ENCODE measurements at regions not wholly inside any gene's neighbourhood (a gene's known extent, or its start where the extent isn't known, plus 50 kb on each side); places are given as distances from the start of the nearest gene placed in this dataset.

- no peak for FAIRE-seq
These were observed 98.1 kb downstream of the MICALL2 start for GRCh38 chr7:1361016-1361755.

- FAIRE-seq, result no peak
These were observed 97.5 kb downstream of the MICALL2 start for GRCh38 chr7:1361756-1362125.

- no peak for FAIRE-seq
These were observed 97.0 kb downstream of the MICALL2 start for GRCh38 chr7:1362301-1362700.

GRCh38 chr7:1364068-1364905 is 95.0 kb downstream of the MICALL2 start:
- FAIRE-seq, result no peak

DNA sequence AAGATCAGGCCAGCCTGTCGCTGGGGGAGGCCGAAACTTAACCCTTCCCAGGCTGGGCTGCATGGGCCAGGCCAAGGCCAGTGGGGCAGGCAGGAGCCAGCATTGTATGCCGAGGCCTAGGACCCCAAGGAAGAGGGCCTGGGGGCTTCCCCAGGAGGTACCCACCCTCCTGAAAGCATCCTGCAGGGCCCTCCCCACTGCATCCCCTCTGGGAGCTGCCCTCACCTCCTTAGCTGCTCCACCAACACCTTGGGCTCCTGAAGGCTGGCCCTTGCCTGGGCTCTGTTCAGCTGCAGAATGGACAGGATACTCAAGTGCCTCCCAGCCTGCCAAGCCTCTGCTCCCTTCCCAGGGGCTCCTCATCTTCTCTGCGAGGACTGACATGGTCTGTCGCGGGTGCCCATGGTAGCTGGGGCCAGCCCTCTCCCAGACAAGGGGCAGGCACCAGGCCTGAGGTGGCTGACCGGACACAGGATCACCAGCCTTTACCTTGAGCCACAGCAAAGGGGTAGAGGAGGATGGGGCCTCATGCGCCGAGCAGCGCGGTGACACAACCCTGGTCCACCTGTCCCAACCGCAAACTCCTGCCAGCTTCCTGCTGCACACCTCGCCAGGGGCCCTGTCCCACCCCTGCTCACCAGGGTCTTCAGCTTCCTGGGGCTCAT is 94.2 kb downstream of the MICALL2 start:
- no peak for FAIRE-seq

DNA sequence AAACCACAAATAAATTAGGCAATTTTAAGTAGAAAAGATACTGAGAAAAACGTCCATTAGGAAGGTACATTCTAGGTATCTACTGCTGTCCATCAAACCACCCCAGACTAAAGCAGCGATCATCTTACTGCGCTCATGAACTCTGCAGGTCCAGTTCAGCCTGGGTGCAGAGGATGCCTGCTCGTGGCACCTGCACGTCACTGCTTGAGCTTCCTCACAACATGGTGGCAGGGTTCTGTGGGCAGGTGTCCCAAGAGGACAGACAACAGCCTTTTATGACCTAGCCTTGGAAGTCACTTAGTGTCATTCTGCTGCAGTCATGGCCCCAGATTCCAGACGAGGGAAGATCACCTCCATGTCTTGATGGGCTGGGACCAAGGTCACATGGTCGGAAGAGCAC is 93.4 kb downstream of the MICALL2 start:
- no peak for FAIRE-seq

- no peak for FAIRE-seq
These were observed 92.4 kb downstream of the MICALL2 start for GRCh38 chr7:1366801-1367405.

DNA sequence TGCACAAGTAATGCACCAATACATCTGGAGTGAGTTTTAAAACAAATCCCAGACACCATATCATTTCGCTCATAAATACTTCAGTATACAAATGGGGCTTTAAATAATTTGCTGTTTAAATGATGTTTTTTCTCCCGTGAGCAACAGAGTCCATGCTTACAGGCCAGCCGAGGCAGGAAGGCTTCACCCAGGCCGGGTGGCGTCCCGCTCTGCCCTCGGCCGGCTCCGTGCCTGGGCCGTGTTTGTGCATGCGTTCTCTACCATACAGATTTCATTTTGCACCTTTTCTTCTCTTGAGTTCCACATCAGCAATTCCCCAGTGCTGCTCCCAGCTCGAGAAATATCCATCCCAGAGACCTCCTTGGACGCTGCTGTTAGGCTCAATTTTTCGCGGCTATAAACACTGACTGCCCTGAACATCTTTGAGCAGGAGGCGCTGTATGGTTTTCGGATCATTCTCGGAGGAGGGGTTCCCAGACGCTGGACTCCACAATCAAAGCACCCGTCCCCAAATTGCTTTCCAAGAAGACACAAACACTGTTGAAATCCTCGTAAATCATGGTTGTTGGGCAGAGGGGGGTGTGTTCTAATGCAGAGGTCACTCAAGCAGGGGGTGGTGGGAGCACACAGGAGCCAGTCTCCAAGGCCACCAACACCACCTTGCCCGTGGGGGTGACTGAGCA is 91.6 kb downstream of the MICALL2 start:
- FAIRE-seq, result peak; percentile 28

DNA sequence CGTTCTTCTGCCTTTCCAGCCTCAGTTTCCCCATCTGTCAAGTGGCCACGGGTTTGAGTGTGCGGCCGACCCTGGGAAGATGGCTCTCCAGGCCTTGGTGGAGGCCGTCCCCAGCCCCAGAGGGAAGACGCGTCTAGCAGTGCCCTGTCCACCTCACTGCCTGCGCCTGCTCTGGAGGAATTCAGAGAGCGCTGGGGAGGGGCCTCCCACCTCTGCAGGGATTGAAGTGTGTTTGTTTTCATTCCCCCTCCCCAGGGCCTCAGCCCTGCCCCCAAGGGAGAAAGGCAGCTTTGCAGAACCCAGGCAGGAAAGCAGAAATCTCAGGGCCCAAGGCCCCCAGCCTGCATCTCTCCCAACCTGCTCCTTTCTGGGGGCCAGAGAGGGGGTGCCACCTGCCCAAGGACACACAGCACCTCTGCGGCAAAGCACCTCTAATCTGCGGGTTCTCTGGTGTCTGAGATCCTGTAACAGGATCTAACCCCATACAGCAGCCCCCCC is 91.0 kb downstream of the MICALL2 start:
- no peak for FAIRE-seq

GRCh38 chr7:1368682-1369571 is 90.3 kb downstream of the MICALL2 start:
- no peak for FAIRE-seq

DNA sequence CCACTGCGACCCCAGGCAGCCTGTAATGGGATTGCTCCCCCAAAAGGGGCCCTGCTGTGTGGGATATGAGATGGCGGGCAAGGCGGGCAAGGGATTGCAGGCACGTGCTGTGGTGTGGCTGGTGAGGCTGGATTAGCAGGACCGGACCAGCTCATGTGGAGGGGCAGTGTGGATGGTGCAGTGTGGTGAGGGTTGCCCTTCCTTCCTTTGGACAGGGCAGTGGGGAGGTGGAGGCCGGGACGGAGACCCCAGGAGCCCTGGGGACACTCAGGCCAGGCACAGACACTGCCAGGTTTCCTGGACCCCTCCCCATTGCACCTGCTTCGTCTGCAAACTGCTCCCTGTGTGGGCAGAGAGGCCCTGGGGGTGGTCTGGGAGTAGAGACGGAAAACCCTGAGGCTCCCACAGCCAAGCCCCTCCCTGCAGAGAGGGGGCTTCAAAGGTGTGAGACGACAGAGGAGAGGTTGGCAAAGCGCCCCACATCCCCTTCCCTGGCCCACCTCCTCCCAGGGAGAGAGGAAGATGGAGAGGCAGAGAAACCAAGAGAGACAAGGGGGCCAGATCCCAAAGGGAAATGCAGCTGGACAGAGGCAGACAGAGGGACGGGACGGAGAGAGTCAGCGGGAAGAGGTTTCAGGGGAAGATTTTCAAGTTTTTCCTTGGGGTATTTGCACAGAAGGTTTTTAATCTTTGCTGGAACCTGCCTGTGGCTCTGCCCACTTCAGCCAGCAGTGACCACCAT is 89.2 kb downstream of the MICALL2 start:
- FAIRE-seq, result no peak

- FAIRE-seq, result no peak
These were observed 88.5 kb downstream of the MICALL2 start for GRCh38 chr7:1370738-1371137.

DNA sequence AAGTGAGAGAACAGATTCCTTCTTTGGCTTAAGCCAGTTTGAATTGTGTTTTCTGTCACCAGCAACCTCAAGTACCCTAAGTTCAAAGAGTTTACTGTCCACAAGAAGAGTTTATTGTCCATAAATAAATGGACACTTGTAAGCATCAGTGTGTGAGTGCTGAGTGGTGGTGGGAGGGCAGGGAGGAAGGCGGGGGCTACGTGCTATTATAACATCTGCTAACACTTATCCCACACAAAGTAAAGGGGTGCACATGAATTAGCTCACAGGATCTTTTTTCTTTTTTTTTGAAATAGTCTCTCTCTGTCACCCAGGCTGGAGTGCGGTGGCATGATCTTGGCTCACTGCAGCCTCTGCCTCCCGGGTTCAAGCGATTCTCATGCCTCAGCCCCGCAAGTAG is 87.2 kb downstream of the MICALL2 start:
- no peak for FAIRE-seq

DNA sequence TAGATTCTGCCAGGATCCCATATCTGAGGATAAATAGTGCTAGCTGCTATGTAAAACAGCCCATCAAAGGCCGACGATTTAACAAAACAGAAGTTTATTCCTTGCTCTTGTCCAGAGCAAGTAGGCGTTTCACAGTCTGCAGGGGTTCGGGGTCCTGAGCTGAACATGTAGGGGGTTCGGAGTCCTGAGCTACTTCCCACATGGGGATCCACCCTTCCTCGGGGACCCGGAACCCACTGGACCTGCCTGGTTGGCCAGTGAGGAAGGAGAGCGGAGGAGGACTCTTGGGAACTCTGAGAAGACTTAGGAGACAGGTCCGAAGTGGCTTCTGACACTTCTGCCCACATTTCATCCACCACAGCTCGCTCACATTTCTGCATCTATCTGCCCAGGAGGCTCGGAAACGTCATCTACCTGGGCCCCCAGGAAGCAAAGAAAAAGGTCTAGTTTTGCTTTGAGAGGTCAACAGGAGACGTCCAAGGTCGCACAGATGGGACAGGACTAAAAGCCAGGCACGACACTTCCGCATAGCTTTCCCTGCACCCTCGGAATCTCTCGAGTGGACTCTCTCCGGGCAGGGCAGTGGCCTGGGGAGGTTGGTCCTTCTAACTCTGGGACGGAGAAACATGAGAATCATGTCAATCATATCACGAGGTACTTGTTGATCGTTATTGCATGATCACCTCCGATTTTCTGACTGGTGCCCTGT is 86.4 kb downstream of the MICALL2 start:
- no peak for FAIRE-seq

- FAIRE-seq, result no peak
These were observed 82.0 kb downstream of the MICALL2 start for GRCh38 chr7:1377111-1377909.

DNA sequence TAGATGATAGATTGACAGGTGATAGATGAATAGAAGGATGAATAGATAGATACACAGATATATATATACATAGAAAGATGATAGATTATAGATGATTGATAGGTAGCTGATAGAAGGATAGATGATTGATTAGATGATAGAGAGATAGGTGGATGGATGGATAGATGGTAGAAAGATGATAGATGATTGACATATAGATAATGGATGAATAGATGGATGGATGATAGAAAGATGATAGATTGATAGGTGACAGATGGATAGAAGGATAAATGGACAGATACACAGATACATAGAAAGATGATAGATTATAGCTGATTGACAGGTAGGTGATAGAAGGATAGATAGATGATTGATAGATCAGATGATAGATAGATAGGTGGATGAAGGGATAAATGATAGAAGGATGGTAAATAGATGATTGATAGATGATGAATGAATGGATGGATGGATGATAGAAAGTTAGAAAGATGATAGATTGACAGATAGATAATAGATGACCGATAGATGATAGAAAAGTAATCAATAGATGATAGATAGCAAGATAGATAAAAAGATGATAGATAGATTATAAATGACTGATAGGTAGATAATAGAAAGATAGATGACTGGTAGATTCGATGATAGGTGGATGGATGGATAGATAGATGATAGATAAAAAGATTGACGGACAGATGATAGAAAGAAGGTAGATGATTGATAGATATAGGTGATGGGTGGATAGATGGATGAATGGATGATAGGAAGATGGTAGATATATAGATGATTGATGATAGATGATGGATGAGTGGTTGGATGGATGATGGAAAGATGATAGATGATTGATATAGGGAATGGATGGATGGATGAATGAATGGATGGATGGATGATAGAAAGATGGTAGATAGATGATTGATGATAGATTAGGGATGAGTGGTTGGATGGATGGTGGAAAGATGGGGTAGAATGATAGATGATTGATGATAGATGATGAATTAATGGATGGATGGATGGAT is 80.4 kb downstream of the MICALL2 start:
- FAIRE-seq, result no peak

GRCh38 chr7:1380231-1380815 is 78.9 kb downstream of the MICALL2 start:
- no peak for FAIRE-seq
